Type B pancreatic cell (in vitro differentiated cells): ENCODE measurements at regions not wholly inside any gene's neighbourhood (a gene's known extent, or its start where the extent isn't known, plus 50 kb on each side); places are given as distances from the start of the nearest gene placed in this dataset.

Experiments used
- DNase-seq: peaks from one replicate; pipeline ENCODE4 v3.0.0; 2021; ENCODE audit warnings: mixed read lengths; ENCODE audit not compliant: unreplicated experiment; ENCODE audit errors: extremely low spot score
- H3K27ac Mint-ChIP-seq: 2 replicates; pipeline ENCODE4 v1.8.0; 2021; ENCODE audit warnings: mild to moderate bottlenecking, mixed read lengths
- H3K27me3 Mint-ChIP-seq: 2 replicates; pipeline ENCODE4 v1.8.0; 2021; ENCODE audit warnings: mixed read lengths
- H3K36me3 Mint-ChIP-seq: 2 replicates; pipeline ENCODE4 v1.8.0; 2021; ENCODE audit warnings: mixed read lengths
- H3K4me1 Mint-ChIP-seq: one replicate; pipeline ENCODE4 v1.8.0; 2021; ENCODE audit warnings: mixed read lengths; ENCODE audit not compliant: unreplicated experiment
- H3K4me3 Mint-ChIP-seq: 2 replicates; pipeline ENCODE4 v1.8.0; 2021; ENCODE audit warnings: mild to moderate bottlenecking, mixed read lengths
- H3K9me3 Mint-ChIP-seq: 2 replicates; pipeline ENCODE4 v1.8.0; 2021; ENCODE audit warnings: mixed read lengths
- TF ChIP-seq, protein P1 (sequence below): fragments of 200-600 bp; sonication (generic); conservative IDR thresholded peaks from 2 replicates; pipeline ENCODE4 v1.5.0; 2021; ENCODE audit warnings: antibody characterized with exemption, mild to moderate bottlenecking

DNA sequence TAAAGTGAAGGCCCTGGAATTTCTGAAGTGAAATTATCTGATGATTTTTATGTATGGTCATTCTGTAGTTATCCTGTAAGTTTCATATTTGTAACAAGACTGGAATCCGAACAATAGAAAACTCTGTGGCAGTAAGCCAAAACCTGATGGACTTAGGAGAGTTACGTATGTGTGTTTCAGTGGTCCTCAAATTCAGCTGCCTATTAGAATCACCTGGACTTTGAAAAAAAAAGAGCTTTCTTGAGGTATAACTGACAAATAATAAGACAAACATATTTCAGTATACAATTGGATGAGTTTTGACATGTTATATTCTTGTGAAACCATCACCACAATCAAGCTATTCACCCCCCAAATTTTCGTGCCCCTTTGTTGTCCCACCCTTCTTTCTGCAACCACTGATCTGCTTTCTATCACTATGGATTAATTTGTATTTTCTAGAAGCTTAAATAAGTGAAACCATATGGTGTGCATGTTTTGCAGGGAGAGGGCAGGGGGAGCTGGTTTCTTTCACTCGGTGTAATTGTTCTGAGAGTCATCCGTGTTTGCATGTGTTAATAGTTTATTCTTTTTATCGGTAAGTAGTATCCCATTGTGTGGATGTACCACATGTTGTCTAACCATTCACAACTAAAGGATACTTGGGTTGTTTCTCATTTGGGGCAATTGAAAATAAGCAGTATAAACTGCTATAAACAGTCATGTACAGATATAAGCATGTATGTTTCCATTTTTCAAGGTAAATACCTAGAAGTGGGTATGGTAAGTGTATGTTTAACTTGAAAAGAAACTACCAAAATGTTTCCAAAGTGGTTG, 50.2 kb upstream of the EML4 start:
- no peak for DNase-seq
- peaks cover 3% of the 10 kb centered on the region for H3K27me3 Mint-ChIP-seq
- H3K27ac Mint-ChIP-seq = no peak overlapping the region
- no peak overlapping the region for H3K4me3 Mint-ChIP-seq
- H3K36me3 Mint-ChIP-seq = no peaks in the 10 kb centered on the region
- TF ChIP-seq, protein P1, sequence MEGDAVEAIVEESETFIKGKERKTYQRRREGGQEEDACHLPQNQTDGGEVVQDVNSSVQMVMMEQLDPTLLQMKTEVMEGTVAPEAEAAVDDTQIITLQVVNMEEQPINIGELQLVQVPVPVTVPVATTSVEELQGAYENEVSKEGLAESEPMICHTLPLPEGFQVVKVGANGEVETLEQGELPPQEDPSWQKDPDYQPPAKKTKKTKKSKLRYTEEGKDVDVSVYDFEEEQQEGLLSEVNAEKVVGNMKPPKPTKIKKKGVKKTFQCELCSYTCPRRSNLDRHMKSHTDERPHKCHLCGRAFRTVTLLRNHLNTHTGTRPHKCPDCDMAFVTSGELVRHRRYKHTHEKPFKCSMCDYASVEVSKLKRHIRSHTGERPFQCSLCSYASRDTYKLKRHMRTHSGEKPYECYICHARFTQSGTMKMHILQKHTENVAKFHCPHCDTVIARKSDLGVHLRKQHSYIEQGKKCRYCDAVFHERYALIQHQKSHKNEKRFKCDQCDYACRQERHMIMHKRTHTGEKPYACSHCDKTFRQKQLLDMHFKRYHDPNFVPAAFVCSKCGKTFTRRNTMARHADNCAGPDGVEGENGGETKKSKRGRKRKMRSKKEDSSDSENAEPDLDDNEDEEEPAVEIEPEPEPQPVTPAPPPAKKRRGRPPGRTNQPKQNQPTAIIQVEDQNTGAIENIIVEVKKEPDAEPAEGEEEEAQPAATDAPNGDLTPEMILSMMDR = no peak
- peaks cover 42% of the 10 kb centered on the region for H3K4me1 Mint-ChIP-seq
- no peaks in the 10 kb centered on the region for H3K9me3 Mint-ChIP-seq
